ENCODE measurements at regions not wholly inside any gene's neighbourhood (a gene's known extent, or its start where the extent isn't known, plus 50 kb on each side); places are given as distances from the start of the nearest gene placed in this dataset.

DNA sequence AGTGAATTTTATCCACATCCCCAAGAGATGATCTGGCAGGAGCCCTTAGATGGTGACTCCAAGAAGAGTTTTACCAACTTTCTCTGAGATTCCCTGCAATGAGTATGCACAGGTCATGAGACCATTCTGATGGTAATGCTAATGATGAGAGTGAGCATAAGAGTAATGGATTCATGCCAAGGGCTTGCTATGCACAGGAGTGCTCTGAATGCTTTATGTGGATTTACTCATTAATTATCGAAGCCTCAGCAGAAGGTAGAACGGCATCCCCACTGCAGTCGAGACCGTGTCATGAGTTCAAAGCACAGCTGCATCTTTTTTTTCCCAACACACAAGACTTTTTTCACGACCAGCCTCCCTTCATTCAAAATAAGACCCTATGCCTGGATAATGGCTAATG, 355.0 kb downstream of the RAB28 start:
- no peak for DNase-seq (ENCODE audit: low read depth in 2 of 2)

- no peak for DNase-seq (ENCODE audit: low read depth in 2 of 2)
Measured at GRCh38 chr4:13126976-13127910, 356.9 kb downstream of the RAB28 start.

- DNase-seq (ENCODE audit: low read depth in 2 of 2) = no peak
Measured at GRCh38 chr4:13118633-13119032, 365.5 kb downstream of the RAB28 start.

DNA sequence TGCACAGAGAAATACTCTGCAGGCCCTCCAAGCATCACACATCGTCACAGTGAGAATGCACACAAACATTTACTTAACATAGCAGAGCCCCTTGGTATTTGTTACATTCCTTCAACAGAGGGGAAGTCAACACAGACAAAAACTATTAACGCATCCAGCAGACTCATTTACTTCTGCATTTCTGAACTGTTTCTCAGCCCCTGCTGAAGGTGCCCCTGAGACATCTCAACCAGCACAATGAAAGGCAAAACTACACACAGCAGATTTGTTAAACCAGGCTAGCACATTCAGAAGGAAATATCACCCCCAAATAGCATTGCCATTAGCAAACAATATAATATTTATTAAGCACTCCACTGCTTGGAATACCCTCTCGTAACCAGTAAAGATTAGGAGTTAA, 367.0 kb downstream of the RAB28 start:
- no peak for DNase-seq (ENCODE audit: low read depth in 2 of 2)

- DNase-seq (ENCODE audit: low read depth in 2 of 2) = no peak
Measured at GRCh38 chr4:13112030-13112429, 372.1 kb downstream of the RAB28 start.

DNA sequence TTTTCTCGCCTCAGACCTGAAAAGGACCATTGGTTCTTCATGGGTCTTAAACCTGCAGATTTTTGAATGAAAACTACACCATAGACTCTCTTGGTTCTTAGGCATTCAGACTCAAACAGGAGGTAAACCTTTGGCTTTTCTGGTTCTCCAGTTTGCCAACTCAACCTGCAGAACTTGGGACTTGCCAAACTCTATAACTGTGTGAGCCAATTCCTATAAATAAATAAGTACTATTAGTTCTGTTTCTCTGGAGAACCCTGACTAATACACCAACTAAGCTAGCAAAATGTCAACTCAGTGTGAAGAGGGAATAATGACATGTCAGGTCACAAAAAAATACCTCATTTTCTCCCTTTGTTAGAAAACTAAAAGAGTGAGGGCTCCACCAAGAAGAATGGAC, 374.6 kb downstream of the RAB28 start:
- DNase-seq (ENCODE audit: low read depth in 2 of 2) = no peak

GRCh38 chr4:13108096-13108495, 376.0 kb downstream of the RAB28 start:
- DNase-seq (ENCODE audit: low read depth in 2 of 2) = no peak

GRCh38 chr4:13103382-13104015, 380.6 kb downstream of the RAB28 start:
- DNase-seq (ENCODE audit: low read depth in 2 of 2) = no peak

DNA sequence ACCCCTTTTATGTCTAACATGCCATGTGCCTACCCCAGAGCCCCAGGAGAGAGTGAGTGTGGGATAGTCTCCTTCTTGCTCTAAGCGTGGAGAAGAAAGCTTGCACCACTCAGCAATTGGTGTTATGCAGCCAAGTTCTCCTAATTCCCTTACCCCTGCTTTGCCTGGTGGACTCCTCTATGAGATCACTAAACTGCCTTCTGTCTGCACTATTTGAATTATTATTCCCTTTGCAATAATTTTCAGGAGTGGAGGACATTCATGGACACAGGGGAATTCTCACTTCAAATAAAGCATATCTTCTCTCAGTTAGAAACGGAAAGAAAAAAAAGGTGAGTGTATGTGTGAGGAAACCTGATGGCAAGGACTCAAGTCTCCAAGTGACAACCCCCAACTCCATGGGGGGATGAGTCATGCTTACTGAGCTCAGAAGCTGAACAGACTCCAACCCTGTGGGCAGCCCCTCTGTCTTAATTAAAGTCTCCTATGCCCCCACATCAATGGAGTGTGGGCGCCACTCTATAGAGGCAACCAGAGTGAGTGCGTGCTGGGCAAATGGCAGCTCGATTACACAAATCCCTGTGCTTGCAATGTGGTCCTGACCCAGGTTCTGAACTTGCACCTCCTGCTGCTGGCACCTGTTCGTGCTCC, 381.9 kb downstream of the RAB28 start:
- DNase-seq (ENCODE audit: low read depth in 2 of 2) = no peak

DNA sequence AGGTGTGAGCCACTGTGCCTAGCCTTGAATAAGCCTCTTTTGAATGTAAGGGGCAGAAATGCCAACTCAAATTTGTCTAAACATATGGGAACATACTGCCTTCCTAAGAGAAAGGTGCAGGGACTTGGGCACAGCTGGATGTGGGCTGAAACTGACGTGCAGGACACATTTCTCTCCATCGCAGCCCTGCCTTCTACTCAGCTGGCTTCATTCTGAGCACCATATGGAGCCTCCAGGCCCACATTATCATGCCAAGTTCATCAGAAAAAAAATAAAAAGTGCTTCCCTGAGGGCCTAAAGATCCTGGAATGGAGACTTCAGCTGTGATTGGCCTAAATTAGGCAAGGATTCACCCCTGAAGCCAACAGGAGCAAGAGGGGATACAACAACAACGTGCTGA, 386.2 kb downstream of the RAB28 start:
- DNase-seq (ENCODE audit: low read depth in 2 of 2) = no peak

- no peak for DNase-seq (ENCODE audit: low read depth in 2 of 2)
Measured at GRCh38 chr4:13095722-13096121, 388.4 kb downstream of the RAB28 start.

GRCh38 chr4:13093170-13093569, 391.0 kb downstream of the RAB28 start:
- no peak for DNase-seq (ENCODE audit: low read depth in 2 of 2)

- no peak for DNase-seq (ENCODE audit: low read depth in 2 of 2)
Measured at GRCh38 chr4:13092702-13093101, 391.4 kb downstream of the RAB28 start.

DNA sequence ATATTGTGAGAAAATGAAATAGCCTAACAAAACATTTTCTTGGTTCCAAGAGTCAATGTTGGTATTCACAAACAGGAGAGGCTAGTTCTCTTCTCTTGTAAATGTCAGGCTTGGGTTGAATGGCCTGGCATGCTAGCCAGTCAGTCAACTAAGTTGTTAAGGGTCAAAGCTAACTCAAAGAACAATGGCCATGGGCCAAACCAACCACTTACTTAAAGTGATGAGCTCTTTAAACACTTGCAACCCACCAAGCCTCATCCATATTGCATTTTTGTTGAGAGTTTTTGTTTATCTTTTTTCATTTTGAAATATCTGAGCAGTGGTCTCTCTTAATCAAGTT, 394.5 kb downstream of the RAB28 start:
- no peak for DNase-seq (ENCODE audit: low read depth in 2 of 2)

- no peak for DNase-seq (ENCODE audit: low read depth in 2 of 2)
Measured at GRCh38 chr4:13088726-13089658, 395.1 kb downstream of the RAB28 start.

DNA sequence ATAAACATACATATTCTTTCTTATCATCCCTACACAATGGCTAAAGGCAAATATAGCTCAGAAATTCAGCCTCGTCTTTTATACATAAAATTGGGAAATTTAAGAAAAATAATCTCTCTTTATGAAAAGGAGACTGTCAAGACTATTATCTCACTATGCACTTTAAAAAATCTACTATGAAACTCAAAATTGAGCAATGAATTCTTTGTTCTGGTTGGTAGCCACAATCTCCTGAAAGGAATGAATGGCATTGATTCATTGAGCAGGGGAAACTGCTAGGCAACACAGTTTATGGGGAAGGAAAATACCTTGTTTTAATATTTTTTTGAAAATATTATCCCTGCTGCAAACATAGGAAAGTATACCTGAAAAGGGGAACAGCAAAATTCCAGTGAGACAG, 397.1 kb downstream of the RAB28 start:
- no peak for DNase-seq (ENCODE audit: low read depth in 2 of 2)

DNA sequence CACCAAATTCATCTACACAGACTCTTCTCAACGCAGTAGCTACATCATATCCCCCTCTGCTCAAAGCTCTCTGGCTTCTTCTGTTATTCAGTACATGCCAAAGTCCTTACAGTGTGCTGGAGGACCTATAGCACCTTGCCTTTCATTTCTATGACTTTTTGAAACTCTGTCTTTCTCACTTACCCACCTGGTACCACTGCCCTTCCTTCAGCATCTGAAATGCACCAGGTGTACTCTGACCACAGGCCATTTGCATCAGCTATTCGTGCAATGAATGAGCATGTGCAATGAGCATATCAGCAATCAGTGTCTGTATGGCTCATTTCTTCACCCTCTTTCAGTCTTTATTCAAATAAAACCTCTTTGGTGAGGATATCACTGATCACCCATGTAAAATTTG, 399.9 kb downstream of the RAB28 start:
- no peak for DNase-seq (ENCODE audit: low read depth in 2 of 2)

DNA sequence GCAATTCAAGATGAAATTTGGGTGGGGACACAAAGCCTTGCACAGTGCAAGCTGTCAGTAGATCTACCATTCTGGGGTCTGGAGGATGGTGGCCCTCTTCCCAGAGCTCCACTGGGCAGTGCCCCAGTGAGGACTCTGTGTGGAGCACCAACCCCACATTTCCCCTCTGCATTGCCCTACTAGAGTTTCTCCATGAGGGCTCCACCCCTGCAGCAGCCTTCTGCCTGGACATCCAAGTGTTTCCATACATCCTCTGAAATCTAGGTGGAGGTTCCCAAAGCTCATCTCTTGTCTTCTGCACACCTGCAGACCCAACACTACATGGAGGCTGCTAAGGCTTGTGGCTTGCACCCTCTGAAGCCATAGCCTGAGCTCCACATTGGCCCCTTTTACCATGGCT, 402.3 kb downstream of the RAB28 start:
- no peak for DNase-seq (ENCODE audit: low read depth in 2 of 2)

- no peak for DNase-seq (ENCODE audit: low read depth in 2 of 2)
Measured at GRCh38 chr4:13067077-13067476, 417.1 kb downstream of the RAB28 start.

DNA sequence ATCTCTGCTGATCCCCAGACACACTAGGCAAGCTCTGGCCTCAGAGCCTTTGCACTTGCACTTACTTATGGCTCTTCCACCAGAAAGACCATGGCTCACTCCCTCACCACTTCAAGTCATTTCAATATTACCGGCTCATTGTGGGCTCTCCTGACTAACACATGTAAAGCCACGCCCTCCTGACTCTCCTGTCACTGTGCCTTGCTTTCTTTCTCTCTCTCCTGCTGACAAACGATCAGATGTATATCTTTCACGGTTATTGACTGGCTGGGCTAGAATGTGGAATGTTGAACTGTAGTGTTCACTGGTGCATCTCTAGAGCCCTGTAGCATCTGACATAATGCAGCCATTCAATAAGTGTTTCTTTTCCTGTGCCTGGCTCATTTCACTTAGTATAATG, 425.1 kb downstream of the RAB28 start:
- no peak for DNase-seq (ENCODE audit: low read depth in 2 of 2)

DNA sequence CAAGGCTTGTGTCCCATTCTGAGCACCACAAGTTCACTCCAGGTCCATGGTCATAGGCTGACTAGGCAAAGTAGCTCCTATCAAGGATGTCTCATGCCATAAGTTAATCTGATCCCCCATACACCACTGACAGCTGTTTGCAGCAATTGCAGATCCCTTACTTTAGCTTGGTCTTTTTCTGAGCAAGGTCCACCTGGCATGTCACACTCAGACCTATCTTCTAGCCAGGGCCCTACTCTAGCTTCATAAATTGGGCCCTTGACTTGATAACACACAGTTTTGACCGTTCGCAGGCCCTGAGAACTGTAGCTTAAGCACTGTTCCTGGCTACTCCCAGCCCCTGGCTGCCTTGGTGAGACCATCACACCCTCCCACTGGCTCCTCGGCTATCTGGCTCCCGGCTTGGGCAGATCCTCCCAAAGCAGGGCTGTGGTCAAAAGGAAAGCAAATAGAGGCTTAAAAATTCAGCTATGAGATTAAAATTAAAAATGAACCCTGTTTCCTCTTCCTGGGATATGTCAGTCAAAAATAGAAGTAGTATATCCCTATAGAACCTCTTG, 427.4 kb downstream of the RAB28 start:
- DNase-seq (ENCODE audit: low read depth in 2 of 2) = no peak
